HG02798 (cell line): ENCODE measurements at regions not wholly inside any gene's neighbourhood (a gene's known extent, or its start where the extent isn't known, plus 50 kb on each side); places are given as distances from the start of the nearest gene placed in this dataset.
"Not testable (repeated sequence)": the region's sequence is repeated elsewhere in the genome, so short reads cannot be mapped to it uniquely, and the experiment has no call there.

Experiments
- ATAC-seq: cut with Tn5 transposase; IDR thresholded peaks from one replicate; pipeline ENCODE4 v1.9.1; 2021; ENCODE audit warnings: mild to moderate bottlenecking; ENCODE audit not compliant: unreplicated experiment, poor library complexity

- no peak for ATAC-seq
Measured at GRCh38 chr5:167839065-167839464, 452.4 kb upstream of the WWC1 start.

GRCh38 chr5:167840527-167841130 lies 450.8 kb upstream of the WWC1 start:
- ATAC-seq: no peak

GRCh38 chr5:167843881-167844572 lies 447.4 kb upstream of the WWC1 start:
- ATAC-seq: no peak

GRCh38 chr5:167845952-167846351 lies 445.5 kb upstream of the WWC1 start:
- ATAC-seq: no peak

GRCh38 chr5:167849874-167850273 lies 441.6 kb upstream of the WWC1 start:
- no peak for ATAC-seq

- no peak for ATAC-seq
Measured at GRCh38 chr5:167850911-167851310, 440.5 kb upstream of the WWC1 start.

- ATAC-seq: no peak
Measured at GRCh38 chr5:167851416-167851815, 440.0 kb upstream of the WWC1 start.

- ATAC-seq: no peak
Measured at GRCh38 chr5:167852515-167852914, 438.9 kb upstream of the WWC1 start.

GRCh38 chr5:167853421-167853820 lies 438.0 kb upstream of the WWC1 start:
- ATAC-seq: no peak

- ATAC-seq: no peak
Measured at GRCh38 chr5:167855818-167856217, 435.6 kb upstream of the WWC1 start.

- no peak for ATAC-seq
Measured at GRCh38 chr5:167857321-167857720, 434.1 kb upstream of the WWC1 start.

GRCh38 chr5:167858186-167858855 lies 433.1 kb upstream of the WWC1 start:
- ATAC-seq: not testable (repeated sequence)

GRCh38 chr5:167861129-167861927 lies 430.1 kb upstream of the WWC1 start:
- no peak for ATAC-seq

- no peak for ATAC-seq
Measured at GRCh38 chr5:167861928-167862426, 429.5 kb upstream of the WWC1 start.

- ATAC-seq: no peak
Measured at GRCh38 chr5:167863883-167864282, 427.6 kb upstream of the WWC1 start.

GRCh38 chr5:167864801-167865200 lies 426.6 kb upstream of the WWC1 start:
- ATAC-seq: no peak

- ATAC-seq: no peak
Measured at GRCh38 chr5:167866797-167867196, 424.6 kb upstream of the WWC1 start.

GRCh38 chr5:167867281-167867680 lies 424.2 kb upstream of the WWC1 start:
- ATAC-seq: no peak

- no peak for ATAC-seq
Measured at GRCh38 chr5:167869125-167869524, 422.3 kb upstream of the WWC1 start.

GRCh38 chr5:167870055-167870454 lies 421.4 kb upstream of the WWC1 start:
- ATAC-seq: no peak

GRCh38 chr5:167871091-167871490 lies 420.4 kb upstream of the WWC1 start:
- ATAC-seq: no peak
